Transverse colon (tissue), 4 donors: ENCODE measurements at regions not wholly inside any gene's neighbourhood (a gene's known extent, or its start where the extent isn't known, plus 50 kb on each side); places are given as distances from the start of the nearest gene placed in this dataset.

Experiments used
- DNase-seq: peaks from one replicate; pipeline ENCODE4 v3.0.0-alpha.2; 2019
- H3K27ac ChIP-seq, 4 donors: fragments of 200-600 bp; sonication (generic); 2 replicates each; pipeline ENCODE4 v1.5.1; 2016 to 2018; ENCODE audit warnings: inconsistent platforms in 4 of 4
- H3K27me3 ChIP-seq: fragments of 200-600 bp; sonication (generic); 2 replicates; pipeline ENCODE4 v1.5.1; 2017; ENCODE audit warnings: inconsistent platforms
- H3K36me3 ChIP-seq, 4 donors: fragments of 200-600 bp; sonication (generic); 2 replicates each; pipeline ENCODE4 v1.5.1; 2017 to 2019; ENCODE audit warnings: inconsistent platforms in 4 of 4
- H3K4me1 ChIP-seq, 4 donors: fragments of 200-600 bp; sonication (generic); 2 replicates each; pipeline ENCODE4 v1.5.1; 2017 to 2020; ENCODE audit warnings: inconsistent platforms in 4 of 4
- H3K4me3 ChIP-seq, 4 donors: fragments of 200-600 bp; sonication (generic); 1 replicate in 1 of 4; 2 replicates in 3 of 4; pipeline versions ENCODE4 v1.5.1 to v1.6.1; 2017 to 2019; ENCODE audit warnings: inconsistent platforms in 4 of 4
- H3K9me3 ChIP-seq, 2 donors: fragments of 200-600 bp; sonication (generic); 2 replicates each; pipeline ENCODE4 v1.5.1; 2017 to 2019; ENCODE audit warnings: inconsistent platforms in 2 of 2
- EP300 ChIP-seq: sonication (generic); formaldehyde crosslinking; IDR thresholded peaks from one replicate; pipeline ENCODE4 v1.6.1; 2017; ENCODE audit warnings: antibody characterized with exemption, low read depth
- POLR2A ChIP-seq: fragments of 450-650 bp; IDR thresholded peaks from one replicate; pipeline ENCODE4 v1.6.1; 2016; ENCODE audit warnings: antibody characterized with exemption, mild to moderate bottlenecking, moderate library complexity
- POLR2AphosphoS5 ChIP-seq, 3 donors: sonication (generic); formaldehyde crosslinking; IDR thresholded peaks; one replicate each; pipeline ENCODE4 v1.6.1; 2016; ENCODE audit warnings: antibody characterized with exemption in 3 of 3
- WGBS, 2 donors: methylation state at CpG; one replicate each; pipeline ENCODE4 v1.1.5; 2018; ENCODE audit warnings: low coverage in 1 of 2; 5-methylcytosine and 5-hydroxymethylcytosine counted together
- in situ Hi-C, 4 donors: fragments of 200-750 bp; cut with MboI; loops; one replicate each; pipeline versions ENCODE4 v1.15.0 to v1.15.1; 2017; ENCODE audit warnings: low sequenced_read_pairs in 3 of 4, low pct_ligation_motif_present in 1 of 4, low pct_unique_long_range_greater_than_20kb in 1 of 4
- intact Hi-C: fragments of 100-400 bp; cut with DNase I; formaldehyde crosslinking; loops from one replicate; pipeline ENCODE4 v1.15.1; 2023; ENCODE audit warnings: low total_unique reads
- TF ChIP-seq, protein P1 (sequence below), 5 experiments: fragments of 200-600 bp in 3 of 5; fragments of 450-650 bp in 2 of 5; sonication (generic) in 3 of 5; IDR thresholded peaks; 1 replicate in 2 of 5; 2 replicates in 3 of 5; pipeline ENCODE4 v1.5.1; 2016 to 2017; ENCODE audit warnings: antibody characterized with exemption in 5 of 5, inconsistent platforms in 3 of 5, mild to moderate bottlenecking in 2 of 5, moderate library complexity in 1 of 5

DNA sequence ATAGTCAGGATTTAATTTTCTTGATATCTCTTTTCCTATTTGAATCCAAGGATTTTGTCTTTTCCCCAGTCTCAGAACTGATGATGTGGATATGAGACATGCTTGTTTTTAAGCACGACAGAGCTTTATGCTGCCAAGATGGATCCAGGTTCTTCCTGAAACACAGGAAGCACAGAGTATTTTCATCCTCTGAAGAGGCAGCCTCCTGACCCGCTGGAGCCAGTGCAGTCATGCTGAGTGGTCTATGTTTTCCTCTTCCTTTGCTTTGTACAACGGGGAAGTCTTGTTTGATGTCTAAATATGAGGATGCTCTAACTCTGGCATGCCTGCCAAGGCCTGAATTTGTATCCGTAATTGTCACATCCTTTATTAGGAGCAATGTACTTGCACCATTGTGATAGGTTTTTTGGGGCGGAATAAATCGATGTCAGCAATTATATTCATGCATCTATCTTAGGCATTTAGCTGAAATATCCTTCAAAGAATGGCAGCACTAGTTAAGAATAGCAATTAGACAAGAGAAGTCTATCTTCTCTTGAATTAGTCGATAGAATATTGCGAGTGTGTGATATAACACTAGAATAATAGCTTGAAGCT lies 407.1 kb upstream of the JAG1 start:
- H3K36me3 ChIP-seq, result no peaks in the 10 kb centered on the region
- no peaks in the 10 kb centered on the region for H3K9me3 ChIP-seq
- no peak for DNase-seq
- no peak overlapping the region for H3K27ac ChIP-seq
- 76 to 83% methylated on average over 6 to 8 of the region's 8 CpGs for WGBS, 2 donors
- H3K4me1 ChIP-seq, result no peaks in the 10 kb centered on the region
- no peak overlapping the region for H3K4me3 ChIP-seq
- TF ChIP-seq POLR2A (no peak), EP300 (no peak), POLR2AphosphoS5 (IDR thresholded peaks at IDR 0.05) (no peak)
- TF ChIP-seq, protein P1, sequence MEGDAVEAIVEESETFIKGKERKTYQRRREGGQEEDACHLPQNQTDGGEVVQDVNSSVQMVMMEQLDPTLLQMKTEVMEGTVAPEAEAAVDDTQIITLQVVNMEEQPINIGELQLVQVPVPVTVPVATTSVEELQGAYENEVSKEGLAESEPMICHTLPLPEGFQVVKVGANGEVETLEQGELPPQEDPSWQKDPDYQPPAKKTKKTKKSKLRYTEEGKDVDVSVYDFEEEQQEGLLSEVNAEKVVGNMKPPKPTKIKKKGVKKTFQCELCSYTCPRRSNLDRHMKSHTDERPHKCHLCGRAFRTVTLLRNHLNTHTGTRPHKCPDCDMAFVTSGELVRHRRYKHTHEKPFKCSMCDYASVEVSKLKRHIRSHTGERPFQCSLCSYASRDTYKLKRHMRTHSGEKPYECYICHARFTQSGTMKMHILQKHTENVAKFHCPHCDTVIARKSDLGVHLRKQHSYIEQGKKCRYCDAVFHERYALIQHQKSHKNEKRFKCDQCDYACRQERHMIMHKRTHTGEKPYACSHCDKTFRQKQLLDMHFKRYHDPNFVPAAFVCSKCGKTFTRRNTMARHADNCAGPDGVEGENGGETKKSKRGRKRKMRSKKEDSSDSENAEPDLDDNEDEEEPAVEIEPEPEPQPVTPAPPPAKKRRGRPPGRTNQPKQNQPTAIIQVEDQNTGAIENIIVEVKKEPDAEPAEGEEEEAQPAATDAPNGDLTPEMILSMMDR (IDR thresholded peaks at IDR 0.05), result no peak
- in situ Hi-C loops, result no loop called here
- intact Hi-C loops, result no loop called here
- H3K27me3 ChIP-seq, result no peaks in the 10 kb centered on the region

GRCh38 chr20:11083841-11084240 lies 410.0 kb upstream of the JAG1 start:
- Histone ChIP-seq H3K4me1 (no peaks in the 10 kb centered on the region), H3K9me3 (no peaks in the 10 kb centered on the region), H3K27ac (no peak overlapping the region), H3K27me3 (no peaks in the 10 kb centered on the region), H3K4me3 (no peak overlapping the region), H3K36me3 (no peaks in the 10 kb centered on the region)
- TF ChIP-seq POLR2AphosphoS5 (IDR thresholded peaks at IDR 0.05) (no peak), POLR2A (no peak), EP300 (no peak)
- TF ChIP-seq, protein P1 (IDR thresholded peaks at IDR 0.05), result no peak
- intact Hi-C loops, result no loop called here
- in situ Hi-C loops, result no loop called here
- no peak for DNase-seq
- 67 to 80% methylated on average over 1 to 2 of the region's 2 CpGs for WGBS, 2 donors

DNA sequence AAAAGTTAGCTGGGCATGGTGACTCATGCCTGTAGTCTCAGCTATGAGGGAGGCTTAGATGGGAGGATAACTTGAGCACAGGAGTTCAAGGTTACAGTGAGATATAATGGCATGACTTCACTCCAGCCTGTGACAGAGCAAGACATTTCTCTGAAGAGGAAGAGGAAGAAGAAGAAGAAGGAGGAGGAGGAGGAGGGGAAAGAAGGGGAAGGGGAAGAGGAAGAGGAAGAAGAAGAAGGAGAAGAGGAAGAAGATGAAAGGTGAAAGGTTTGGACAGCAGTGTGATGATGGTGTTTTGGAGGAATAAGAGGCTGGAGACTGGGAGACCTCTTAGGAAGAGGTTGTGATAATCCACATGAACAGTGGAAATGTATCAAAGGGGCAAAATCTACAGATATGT lies 410.7 kb upstream of the JAG1 start:
- no peak for DNase-seq
- Histone ChIP-seq H3K9me3 (no peaks in the 10 kb centered on the region), H3K36me3 (no peaks in the 10 kb centered on the region), H3K27me3 (no peaks in the 10 kb centered on the region), H3K4me3 (no peak overlapping the region), H3K4me1 (no peaks in the 10 kb centered on the region), H3K27ac (no peak overlapping the region)
- TF ChIP-seq POLR2A (no peak), EP300 (no peak), POLR2AphosphoS5 (IDR thresholded peaks at IDR 0.05) (no peak)
- TF ChIP-seq, protein P1 (IDR thresholded peaks at IDR 0.05), result no peak
- in situ Hi-C loops (no loop called here), intact Hi-C loops (no loop called here)

- H3K36me3 ChIP-seq, result no peaks in the 10 kb centered on the region
- no peaks in the 10 kb centered on the region for H3K4me1 ChIP-seq
- no peak overlapping the region for H3K4me3 ChIP-seq
- no peaks in the 10 kb centered on the region for H3K27me3 ChIP-seq
- DNase-seq, result no peak
- intact Hi-C loops, result no loop called here
- TF ChIP-seq, protein P1 (IDR thresholded peaks at IDR 0.05), result no peak
- no peak for TF ChIP-seq POLR2A
- no peak for TF ChIP-seq EP300
- TF ChIP-seq POLR2AphosphoS5 (IDR thresholded peaks at IDR 0.05), result no peak
- no peak overlapping the region for H3K27ac ChIP-seq
- H3K9me3 ChIP-seq, result no peaks in the 10 kb centered on the region
- WGBS, 2 donors, result 50 to 84% methylated on average over 5 of the region's 5 CpGs
- in situ Hi-C loops, result no loop called here
These were observed 413.2 kb upstream of the JAG1 start for GRCh38 chr20:11086970-11087369.
